Activated CD4-positive, CD25-positive, alpha-beta regulatory T cell treated with anti-CD3 and anti-CD28 coated beads, Interleukin-2, amount 50 U/mL, for 24 hours (primary cell): ENCODE measurements at regions not wholly inside any gene's neighbourhood (a gene's known extent, or its start where the extent isn't known, plus 50 kb on each side); places are given as distances from the start of the nearest gene placed in this dataset.
A peak's percentile ranks its signal among the peaks of the same experiment; 100 is the strongest.
"Not testable (repeated sequence)": the region's sequence is repeated elsewhere in the genome, so short reads cannot be mapped to it uniquely, and the experiment has no call there.

Source experiments
- ATAC-seq, 2 donors: fragments of 150-1000 bp; cut with Tn5 transposase; one replicate each; pipeline ENCODE4 v1.10.0; 2021; ENCODE audit warnings: mild to moderate bottlenecking in 1 of 2, moderate library complexity in 1 of 2

- ATAC-seq: no peak
These were observed 98.2 kb downstream of the AHR start for GRCh38 chr7:17396692-17397091.

DNA sequence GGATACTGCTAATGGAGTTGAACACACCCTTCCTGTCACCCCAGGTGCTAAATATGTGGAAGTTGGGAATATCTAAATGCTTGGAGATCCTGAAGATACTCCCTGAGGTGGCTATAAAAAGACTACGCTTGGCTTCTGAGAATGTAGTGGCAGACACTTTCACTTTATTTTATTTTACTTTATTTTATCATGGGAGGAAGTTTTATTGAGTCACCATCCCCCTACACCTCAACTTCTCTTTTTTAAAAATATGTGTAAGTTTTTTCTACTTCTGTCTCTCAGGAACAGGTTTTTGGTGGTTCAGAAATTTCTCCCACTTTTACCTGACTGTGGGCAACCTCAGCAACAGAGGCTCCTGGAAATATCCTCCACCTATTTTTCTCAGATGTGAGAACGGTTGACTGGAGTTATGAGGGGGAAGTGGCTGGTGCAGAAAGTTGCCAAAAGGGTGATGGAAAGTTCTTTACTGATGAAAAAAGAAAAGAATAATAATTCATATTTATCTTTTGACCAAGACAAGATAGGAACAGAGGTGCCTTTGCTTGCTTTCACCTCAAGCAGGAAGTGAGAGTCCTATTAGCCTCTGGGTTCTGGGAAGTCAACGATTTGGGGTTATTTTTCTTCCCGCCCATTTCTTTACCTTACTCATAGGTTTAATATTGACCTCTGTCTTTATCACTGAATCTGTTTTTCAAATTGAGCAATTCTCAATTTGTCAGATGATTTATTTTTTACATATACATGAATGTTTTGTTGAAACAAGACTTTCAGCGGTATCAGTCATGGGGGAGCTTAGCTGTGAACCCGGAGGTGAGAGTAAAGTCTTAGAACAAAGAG is 103.6 kb downstream of the AHR start:
- ATAC-seq: peak; percentile 64 to 69

DNA sequence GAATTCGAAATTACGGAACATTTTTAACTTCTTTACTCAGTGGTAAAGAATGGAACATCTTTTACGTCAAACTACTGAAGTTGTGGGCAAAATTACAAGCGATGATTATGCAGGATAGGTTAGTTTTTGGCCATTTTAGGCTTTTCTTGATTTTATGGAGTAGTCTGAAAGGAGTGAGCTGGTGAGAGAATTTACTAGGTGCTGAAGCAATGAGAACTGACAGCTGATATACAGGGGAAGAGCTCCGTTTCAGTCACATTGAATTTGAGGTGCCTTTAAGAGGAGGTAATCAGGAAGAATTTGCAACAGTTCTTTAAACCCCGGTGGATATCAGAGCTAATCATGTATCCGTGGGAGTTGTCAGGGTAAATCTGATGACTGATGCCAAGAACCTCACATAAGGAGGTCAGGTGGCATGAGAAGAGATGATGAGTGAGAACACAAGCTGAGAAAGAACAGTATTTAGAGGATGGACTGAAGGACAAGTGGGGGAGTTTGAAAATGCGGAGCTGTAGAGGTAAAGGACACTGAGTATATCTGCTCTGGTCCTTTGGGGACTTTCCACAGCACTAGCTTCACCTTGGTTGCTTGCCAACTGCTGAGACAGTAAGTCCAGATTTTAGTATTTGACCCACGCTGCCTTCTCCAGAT is 104.3 kb downstream of the AHR start:
- ATAC-seq: peak; percentile 41 to 53

DNA sequence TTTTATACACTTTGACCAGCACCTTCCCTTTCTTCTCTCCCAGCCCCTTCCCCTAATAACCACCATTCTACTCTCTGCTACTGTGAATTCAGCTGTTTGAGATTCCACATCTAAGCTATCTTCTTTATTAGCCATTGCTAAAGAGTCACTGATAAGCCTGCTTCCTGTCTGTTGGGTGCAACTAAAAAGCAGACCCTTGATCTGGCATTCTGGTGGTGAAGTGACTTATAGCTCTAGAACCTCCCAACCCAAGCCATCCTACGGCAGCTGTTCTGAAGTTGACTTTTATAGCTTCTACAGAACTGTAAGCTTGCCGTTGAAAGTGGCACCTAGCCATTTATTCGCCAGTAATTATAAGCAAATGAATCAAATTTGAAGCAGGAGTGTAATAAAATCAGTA is 105.6 kb downstream of the AHR start:
- ATAC-seq: no peak

DNA sequence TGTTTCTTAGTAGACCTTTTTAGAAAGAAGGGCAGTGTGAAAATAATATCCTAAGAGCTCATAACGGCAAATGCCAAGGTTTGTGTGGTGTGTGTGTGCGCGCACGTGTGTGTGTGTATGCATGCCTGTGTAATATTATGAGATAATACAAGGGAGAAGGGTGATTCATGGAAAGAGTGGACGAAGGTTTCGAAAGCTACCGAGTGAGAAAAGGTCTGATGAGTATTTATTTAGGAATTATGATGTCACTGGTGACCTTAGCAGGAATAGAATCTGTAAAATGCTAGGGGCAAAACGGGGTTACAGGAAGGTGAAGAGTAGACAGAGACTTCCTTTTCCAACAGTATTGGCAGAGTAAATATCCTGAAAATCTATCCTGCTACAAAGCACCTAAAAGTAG is 107.3 kb downstream of the AHR start:
- ATAC-seq: no peak

DNA sequence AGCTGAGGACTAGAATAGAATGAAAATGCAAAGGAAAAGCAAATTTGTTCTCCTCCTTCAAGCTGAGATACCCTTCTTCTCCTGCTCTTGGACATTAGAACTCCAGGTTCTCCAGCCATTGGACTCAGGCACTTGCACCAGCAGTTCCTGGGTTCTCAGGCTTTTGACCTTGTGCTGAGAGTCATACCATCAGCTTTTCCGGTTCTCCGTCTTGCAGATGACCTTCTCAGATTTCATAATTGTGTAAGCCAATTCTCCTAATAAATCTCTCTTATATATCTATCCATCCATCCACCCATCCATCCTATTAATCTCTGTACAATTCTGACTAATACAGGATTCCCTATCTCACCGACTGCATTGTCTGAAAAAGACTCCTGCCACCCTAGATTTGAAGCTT is 108.3 kb downstream of the AHR start:
- no peak for ATAC-seq

GRCh38 chr7:17407229-17407628 is 108.8 kb downstream of the AHR start:
- no peak for ATAC-seq

GRCh38 chr7:17408245-17408903 is 109.9 kb downstream of the AHR start:
- ATAC-seq: no peak

DNA sequence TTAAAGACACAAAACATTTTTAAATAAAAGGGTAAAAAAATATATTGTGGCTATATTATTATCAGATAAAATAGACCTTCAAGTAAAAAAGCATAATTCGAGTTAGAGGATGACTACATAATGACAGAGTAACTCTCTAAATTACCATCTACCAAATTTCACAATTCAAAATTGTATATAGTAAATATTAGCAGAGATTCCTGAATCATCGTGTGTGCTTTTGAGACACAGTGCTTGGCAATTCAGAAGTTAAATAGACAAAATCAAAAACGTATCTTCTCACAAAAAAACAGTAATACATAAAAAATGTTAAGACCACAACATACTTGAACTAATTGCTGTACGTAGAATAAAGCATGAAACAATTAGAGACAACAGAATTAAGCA is 110.4 kb downstream of the AHR start:
- ATAC-seq: no peak

DNA sequence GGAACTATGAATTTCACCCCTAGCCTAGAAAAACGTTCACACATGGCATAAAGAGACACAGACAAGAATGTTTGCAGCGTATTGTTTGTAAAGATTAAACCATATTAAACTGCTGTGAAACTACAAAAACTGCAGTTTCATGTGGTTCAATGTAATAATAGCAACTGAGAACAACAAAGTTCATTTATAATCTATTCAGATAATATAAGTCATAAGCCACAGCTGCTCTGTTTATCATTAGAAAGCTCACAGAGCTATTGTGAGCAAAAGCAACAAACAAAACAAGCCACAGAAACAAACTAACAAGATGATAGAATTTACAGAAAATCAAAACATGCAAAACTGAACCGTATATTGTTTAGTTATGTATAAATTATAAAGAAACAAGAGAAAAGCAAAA is 113.5 kb downstream of the AHR start:
- no peak for ATAC-seq

DNA sequence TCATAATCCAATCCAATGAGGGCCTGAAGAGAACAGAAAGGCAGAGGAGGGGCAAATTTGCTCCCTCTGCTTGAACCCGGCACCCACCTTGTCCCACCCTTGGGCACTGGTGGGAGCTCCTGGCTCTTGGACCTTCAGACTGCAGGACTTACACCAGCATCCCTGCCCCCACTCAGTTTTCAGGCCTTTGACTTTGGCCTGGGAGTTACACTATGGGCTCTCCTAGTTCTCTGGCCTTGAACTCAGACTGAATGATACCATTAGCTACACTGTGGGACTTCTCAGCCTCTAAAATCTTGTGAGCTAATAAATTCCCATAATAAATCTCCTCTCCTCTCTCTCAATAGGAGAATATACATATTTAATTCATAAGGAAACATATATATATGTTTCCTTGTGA is 114.4 kb downstream of the AHR start:
- ATAC-seq: no peak

DNA sequence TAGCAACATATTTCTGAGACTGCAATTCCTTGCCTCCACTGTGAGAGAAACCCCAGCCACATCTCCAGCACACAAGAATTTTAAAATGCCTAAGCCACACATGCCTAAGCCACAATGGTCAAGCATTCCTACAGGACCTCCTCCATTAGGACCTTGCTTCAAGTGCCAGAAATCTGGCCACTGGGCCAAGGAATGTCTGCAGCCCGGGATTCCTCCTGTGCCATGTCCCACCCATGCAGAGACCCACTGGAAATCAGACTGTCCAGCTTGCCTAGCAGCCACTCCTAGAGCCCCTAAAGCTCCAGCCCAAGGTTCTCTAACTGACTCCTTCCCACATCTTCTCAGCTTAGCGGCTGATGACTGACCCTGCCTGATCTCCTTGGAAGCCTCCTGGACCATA is 117.5 kb downstream of the AHR start:
- ATAC-seq: no peak

DNA sequence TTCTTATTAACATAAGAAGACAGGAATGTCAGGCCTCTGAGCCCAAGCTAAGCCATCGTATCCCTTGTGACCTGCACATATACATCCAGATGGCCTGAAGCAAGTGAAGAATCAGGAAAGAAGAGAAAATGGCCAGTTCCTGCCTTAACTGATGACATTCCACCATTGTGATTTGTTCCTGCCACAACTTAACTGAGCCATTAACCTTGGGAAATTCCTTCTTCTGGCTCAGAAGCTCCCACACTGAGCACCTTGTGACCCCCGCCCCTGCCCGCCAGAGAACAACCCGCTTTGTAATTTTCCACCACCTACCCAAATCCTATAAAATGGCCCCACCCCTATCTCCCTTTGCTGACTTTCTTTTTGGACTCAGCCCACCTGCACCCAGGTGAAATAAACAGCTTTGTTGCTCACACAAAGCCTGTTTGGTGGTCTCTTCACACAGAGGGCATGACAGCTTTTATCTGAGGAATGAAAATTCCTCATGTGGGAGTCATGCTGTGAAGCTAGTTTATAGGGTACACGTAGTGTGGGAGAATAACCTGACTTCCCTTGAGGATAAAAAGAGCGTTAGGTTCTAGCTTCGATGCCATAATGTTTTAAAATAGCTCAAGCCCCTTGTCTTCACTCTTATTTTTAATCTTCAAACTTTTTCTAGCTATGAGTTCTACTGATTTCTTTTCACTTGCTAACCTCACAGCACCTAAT is 122.0 kb downstream of the AHR start:
- ATAC-seq: not testable (repeated sequence)

GRCh38 chr7:17421941-17422340 is 123.5 kb downstream of the AHR start:
- no peak for ATAC-seq

DNA sequence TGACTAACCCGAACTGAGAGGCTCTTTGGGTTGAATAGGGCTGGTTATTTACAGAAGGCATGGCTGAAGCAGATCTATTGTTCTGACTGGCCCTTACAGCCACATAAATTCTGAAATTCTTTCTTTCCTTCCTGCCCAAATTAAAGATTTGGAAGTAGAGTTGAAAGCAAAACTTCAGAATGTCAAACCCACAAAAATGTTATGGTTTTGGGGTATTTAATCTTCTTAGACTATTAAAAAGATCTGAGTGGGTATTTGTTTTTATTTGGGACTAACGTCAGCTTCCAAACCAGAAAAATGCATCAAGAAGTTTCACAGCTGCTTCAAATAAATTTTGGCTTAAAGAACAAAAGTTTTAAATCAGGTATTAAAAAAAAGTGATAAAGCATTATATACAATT is 124.5 kb downstream of the AHR start:
- no peak for ATAC-seq

DNA sequence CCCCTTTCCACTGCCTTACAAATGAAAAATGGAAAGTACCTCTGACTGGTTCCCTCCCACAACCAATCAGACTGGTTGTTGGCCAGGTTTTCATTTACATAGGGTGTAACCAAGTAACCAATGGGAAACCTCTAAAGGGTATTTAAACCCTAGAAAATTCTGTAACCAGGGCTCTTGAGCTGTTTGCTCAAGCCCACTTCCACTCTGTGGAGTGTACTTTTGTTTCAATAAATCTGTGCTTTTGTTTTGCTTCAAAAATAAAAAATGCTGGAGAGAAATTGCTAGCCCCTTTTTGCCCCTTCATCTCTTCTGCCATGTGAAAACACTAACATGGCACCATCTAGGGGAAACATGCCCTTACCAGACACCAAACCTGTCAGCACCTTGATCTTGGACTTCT is 129.5 kb downstream of the AHR start:
- ATAC-seq: no peak

DNA sequence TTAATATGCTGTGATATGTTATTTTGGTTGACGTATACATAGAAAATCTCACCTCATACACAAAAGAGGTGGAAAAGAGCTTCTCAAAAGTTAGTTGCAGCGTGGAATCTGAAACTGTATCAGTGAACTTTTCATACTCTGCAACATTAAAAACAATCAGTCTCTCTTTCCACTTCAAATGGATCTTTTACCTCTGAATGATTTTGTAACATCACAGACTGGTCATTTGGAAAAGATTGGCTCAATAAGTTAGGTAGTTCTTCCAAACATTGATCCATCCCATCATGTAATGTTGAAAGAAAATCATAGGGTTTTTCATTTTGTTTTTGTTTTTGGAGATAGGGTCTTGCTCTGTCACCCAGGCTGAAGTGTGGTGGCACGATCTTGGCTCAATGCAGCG is 131.1 kb downstream of the AHR start:
- ATAC-seq: no peak

GRCh38 chr7:17432793-17433192 is 134.3 kb downstream of the AHR start:
- ATAC-seq: no peak

- ATAC-seq: no peak
These were observed 135.7 kb downstream of the AHR start for GRCh38 chr7:17434191-17434590.

DNA sequence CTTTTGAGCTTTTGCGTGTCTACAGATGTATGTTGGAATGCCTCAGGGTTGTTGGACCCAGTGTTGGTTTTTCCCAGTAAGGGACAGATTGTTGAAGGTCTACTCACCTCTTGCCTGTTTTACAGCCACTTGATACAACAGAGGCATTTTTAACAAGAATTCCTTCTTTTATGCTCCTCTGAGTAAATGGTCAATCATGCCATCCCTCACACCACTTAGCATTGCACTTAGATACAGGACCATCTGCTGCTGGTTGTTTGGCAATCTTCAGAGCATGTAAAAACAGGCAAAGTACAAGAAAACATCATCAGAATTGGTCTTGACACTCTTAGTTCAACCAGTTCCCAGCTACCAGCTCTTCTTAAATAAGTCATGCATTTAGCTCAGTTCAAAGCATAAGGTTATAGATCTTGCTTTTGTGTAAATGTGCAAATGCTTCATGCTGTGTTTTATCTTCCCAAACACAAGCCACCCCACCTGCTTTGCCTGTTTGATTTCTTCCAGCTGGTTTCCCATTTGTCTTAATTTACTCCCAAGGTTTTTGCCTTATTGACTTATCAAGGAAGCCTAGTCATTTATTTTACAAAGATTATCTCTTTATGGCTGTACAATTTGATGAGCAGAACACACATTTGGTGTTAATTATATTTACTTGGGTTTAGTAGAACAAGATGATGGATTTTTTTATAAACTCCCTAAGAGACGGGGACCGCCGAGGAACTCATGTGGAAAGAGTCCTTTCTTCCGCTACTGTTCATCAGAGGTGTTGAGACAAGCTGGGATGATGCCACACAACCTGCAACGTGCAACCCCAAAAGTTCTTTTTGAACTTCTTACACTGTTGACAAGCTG is 136.6 kb downstream of the AHR start:
- no peak for ATAC-seq

DNA sequence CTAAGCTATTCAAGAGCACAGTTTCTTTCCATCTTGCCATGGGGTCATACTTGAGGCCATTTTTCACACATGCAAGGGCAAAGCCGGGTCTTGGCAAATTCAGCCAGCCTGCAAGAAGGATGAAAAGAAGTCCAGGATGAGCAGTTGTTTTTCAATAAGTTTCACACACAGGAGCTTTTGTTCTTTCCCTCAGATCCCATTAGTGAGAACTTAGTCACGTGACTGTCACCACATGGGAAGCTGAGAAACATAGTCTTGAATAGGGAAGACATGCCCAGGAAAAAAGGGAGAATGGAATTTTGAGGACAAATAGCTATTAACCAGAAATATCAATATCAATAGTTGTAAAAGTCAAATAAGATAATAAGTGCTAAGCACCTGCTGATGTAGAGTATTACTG is 137.7 kb downstream of the AHR start:
- no peak for ATAC-seq

DNA sequence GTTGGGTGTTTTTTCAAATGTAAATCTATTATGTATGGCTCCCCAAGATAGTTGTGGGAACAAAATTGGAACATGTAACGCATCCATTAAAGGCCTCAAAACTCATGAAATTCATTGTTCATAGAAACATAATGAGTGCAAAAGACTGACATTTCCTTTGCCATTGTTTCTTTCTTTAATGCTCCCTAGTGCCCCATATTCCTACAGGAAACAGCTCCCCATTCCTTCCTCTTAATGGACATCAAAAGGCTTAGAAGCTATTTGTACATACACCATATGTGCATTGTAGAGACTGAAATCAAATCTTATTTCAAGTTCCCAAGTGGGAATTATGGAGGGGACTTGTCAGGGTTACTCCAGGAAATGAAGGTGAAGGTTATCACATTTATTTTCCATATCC is 139.1 kb downstream of the AHR start:
- no peak for ATAC-seq
